H1 (cell line): ENCODE measurements at regions not wholly inside any gene's neighbourhood (a gene's known extent, or its start where the extent isn't known, plus 50 kb on each side); places are given as distances from the start of the nearest gene placed in this dataset.

Experiments
- RFX5 ChIP-seq: IDR thresholded peaks from 2 replicates; pipeline ENCODE4 v1.6.1; 2011; ENCODE audit warnings: low read depth, low read length, improper control_type of control experiment, borderline replicate concordance

- no peak for TF ChIP-seq RFX5
- TF ChIP-seq, all 59 proteins: peak for 0
Measured at GRCh38 chr4:120163895-120164294, 97.2 kb upstream of the MAD2L1 start (continued).
